OCI-LY1 (cell line): ENCODE measurements at regions not wholly inside any gene's neighbourhood (a gene's known extent, or its start where the extent isn't known, plus 50 kb on each side); places are given as distances from the start of the nearest gene placed in this dataset.

Source experiments
- CTCF ChIP-seq: fragments of 200-600 bp; sonication (generic), shearing (Covaris generic); IDR thresholded peaks from 2 replicates; pipeline ENCODE4 v1.5.1; 2017; ENCODE audit warnings: mild to moderate bottlenecking, antibody characterized with exemption, low read length, moderate library complexity, mixed read lengths
- EZH2 ChIP-seq: fragments of 200-600 bp; sonication (generic), shearing (Covaris generic); IDR thresholded peaks from 2 replicates; pipeline ENCODE4 v1.8.0; 2017; ENCODE audit warnings: borderline replicate concordance, mixed run types, mild to moderate bottlenecking, antibody characterized with exemption, low read length, moderate library complexity, mixed read lengths

DNA sequence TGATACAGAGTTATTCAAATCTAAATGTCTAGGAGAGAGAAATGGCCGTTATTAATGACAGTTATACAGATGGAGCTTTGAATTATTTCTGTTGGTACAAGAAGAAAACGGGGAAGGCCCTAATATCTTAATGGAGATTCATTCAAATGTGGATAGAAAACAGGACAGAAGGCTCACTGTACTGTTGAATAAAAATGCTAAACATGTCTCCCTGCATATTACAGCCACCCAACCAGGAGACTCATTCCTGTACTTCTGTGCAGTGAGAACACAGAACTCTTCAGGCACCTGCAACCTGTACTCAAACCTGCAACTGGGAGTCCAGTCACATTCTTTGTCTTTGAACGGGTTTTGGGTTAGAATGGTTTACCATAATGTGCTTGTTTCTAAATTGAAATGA, 403.2 kb downstream of the DAD1 start:
- TF ChIP-seq CTCF (no peak), EZH2 (no peak)
